Mesenchymal stem cell (in vitro differentiated cells and primary cell): ENCODE measurements at regions not wholly inside any gene's neighbourhood (a gene's known extent, or its start where the extent isn't known, plus 50 kb on each side); places are given as distances from the start of the nearest gene placed in this dataset.

Experiments
- DNase-seq: peaks from one replicate; pipeline ENCODE4 v3.0.0-alpha.2; 2013
- H2AFZ ChIP-seq: one replicate; pipeline ENCODE4 v1.6.1; 2013; ENCODE audit warnings: low read depth, mild to moderate bottlenecking, control low read depth, inconsistent platforms, low read length, moderate library complexity
- H2AK5ac ChIP-seq: 2 replicates; pipeline ENCODE4 v1.6.1; 2013; ENCODE audit warnings: low read length, moderate library complexity, mild to moderate bottlenecking, inconsistent platforms; ENCODE audit not compliant: severe bottlenecking
- H2BK120ac ChIP-seq: one replicate; pipeline ENCODE4 v1.6.1; 2013; ENCODE audit warnings: low read depth, mild to moderate bottlenecking, inconsistent platforms, low read length, moderate library complexity
- H2BK12ac ChIP-seq, 2 experiments: one replicate each; pipeline ENCODE4 v1.6.1; 2013; ENCODE audit warnings: inconsistent platforms in 2 of 2, low read length in 2 of 2, mild to moderate bottlenecking in 2 of 2, moderate library complexity in 2 of 2, control low read depth in 1 of 2
- H2BK15ac ChIP-seq: one replicate; pipeline ENCODE4 v1.6.1; 2013; ENCODE audit warnings: mild to moderate bottlenecking, low read depth, inconsistent platforms; ENCODE audit not compliant: poor library complexity, severe bottlenecking
- H2BK5ac ChIP-seq: 2 replicates; pipeline ENCODE4 v1.6.1; 2013; ENCODE audit warnings: low read depth, mild to moderate bottlenecking, low read length, control low read depth, inconsistent platforms; ENCODE audit not compliant: poor library complexity, severe bottlenecking
- H3K14ac ChIP-seq, 2 experiments: one replicate each; pipeline ENCODE4 v1.6.1; 2013; ENCODE audit warnings: inconsistent platforms in 2 of 2, low read length in 2 of 2, control low read depth in 1 of 2, mild to moderate bottlenecking in 1 of 2, moderate library complexity in 1 of 2
- H3K18ac ChIP-seq, 2 experiments: one replicate each; pipeline ENCODE4 v1.6.1; 2013; ENCODE audit warnings: inconsistent platforms in 2 of 2, low read length in 2 of 2, control low read depth in 1 of 2, low read depth in 1 of 2, mild to moderate bottlenecking in 1 of 2
- H3K23ac ChIP-seq, 2 experiments: one replicate each; pipeline ENCODE4 v1.6.1; 2013; ENCODE audit warnings: inconsistent platforms in 2 of 2, low read length in 2 of 2, mild to moderate bottlenecking in 2 of 2, moderate library complexity in 2 of 2, control low read depth in 1 of 2
- H3K27ac ChIP-seq: 2 replicates; pipeline ENCODE4 v1.5.1; 2013; ENCODE audit warnings: mild to moderate bottlenecking, moderate library complexity, low read length, control low read depth, inconsistent platforms; ENCODE audit not compliant: poor library complexity, severe bottlenecking
- H3K27me3 ChIP-seq, 2 experiments: 2 replicates each; pipeline versions ENCODE4 v1.6.1 to v1.7.0; 2013; ENCODE audit warnings: low read length in 2 of 2, mild to moderate bottlenecking in 2 of 2, moderate library complexity in 2 of 2, control low read depth in 1 of 2, inconsistent platforms in 1 of 2; ENCODE audit not compliant: control insufficient read depth in 1 of 2, insufficient read depth in 1 of 2
- H3K36me3 ChIP-seq, 2 experiments: 2 replicates each; pipeline versions ENCODE4 v1.6.1 to v1.7.0; 2013; ENCODE audit warnings: low read length in 2 of 2, control low read depth in 1 of 2, inconsistent platforms in 1 of 2, low read depth in 1 of 2, mild to moderate bottlenecking in 1 of 2; ENCODE audit not compliant: insufficient read depth in 2 of 2, control insufficient read depth in 1 of 2
- H3K4ac ChIP-seq, 2 experiments: one replicate each; pipeline ENCODE4 v1.6.1; 2013; ENCODE audit warnings: inconsistent platforms in 2 of 2, low read length in 2 of 2, mild to moderate bottlenecking in 2 of 2, moderate library complexity in 2 of 2, control low read depth in 1 of 2, low read depth in 1 of 2
- H3K4me1 ChIP-seq: 2 replicates; pipeline ENCODE4 v1.6.1; 2013; ENCODE audit warnings: low read depth, low read length, control low read depth; ENCODE audit not compliant: control insufficient read depth, insufficient read depth
- H3K4me2 ChIP-seq: 2 replicates; pipeline ENCODE4 v1.6.1; 2013; ENCODE audit warnings: low read length, mild to moderate bottlenecking, inconsistent platforms; ENCODE audit not compliant: poor library complexity, severe bottlenecking
- H3K4me3 ChIP-seq, 2 experiments: 2 replicates each; pipeline versions ENCODE4 v1.5.1 to v1.7.0; 2013; ENCODE audit warnings: low read length in 2 of 2, mild to moderate bottlenecking in 2 of 2, control low read depth in 1 of 2, low read depth in 1 of 2; ENCODE audit not compliant: insufficient read depth in 1 of 2
- H3K79me1 ChIP-seq: replicated peaks from 2 replicates; pipeline ENCODE4 v1.6.1; 2013; ENCODE audit warnings: mild to moderate bottlenecking, control low read depth, low read length, inconsistent platforms; ENCODE audit not compliant: poor library complexity, severe bottlenecking
- H3K9ac ChIP-seq: 2 replicates; pipeline ENCODE4 v1.7.0; 2013; ENCODE audit warnings: mild to moderate bottlenecking, low read length, moderate library complexity
- H3K9me3 ChIP-seq: 2 replicates; pipeline ENCODE4 v1.7.0; 2013; ENCODE audit warnings: mild to moderate bottlenecking, low read length; ENCODE audit not compliant: control insufficient read depth
- H4K8ac ChIP-seq: one replicate; pipeline ENCODE4 v1.6.1; 2013; ENCODE audit warnings: inconsistent platforms, mild to moderate bottlenecking, low read length, moderate library complexity
- H4K91ac ChIP-seq: one replicate; pipeline ENCODE4 v1.6.1; 2013; ENCODE audit warnings: mild to moderate bottlenecking, low read length, inconsistent platforms
- WGBS: methylation state at CpG from one replicate; pipeline ENCODE4 v1.1.7; 2013; ENCODE audit warnings: mixed read lengths; 5-methylcytosine and 5-hydroxymethylcytosine counted together

DNA sequence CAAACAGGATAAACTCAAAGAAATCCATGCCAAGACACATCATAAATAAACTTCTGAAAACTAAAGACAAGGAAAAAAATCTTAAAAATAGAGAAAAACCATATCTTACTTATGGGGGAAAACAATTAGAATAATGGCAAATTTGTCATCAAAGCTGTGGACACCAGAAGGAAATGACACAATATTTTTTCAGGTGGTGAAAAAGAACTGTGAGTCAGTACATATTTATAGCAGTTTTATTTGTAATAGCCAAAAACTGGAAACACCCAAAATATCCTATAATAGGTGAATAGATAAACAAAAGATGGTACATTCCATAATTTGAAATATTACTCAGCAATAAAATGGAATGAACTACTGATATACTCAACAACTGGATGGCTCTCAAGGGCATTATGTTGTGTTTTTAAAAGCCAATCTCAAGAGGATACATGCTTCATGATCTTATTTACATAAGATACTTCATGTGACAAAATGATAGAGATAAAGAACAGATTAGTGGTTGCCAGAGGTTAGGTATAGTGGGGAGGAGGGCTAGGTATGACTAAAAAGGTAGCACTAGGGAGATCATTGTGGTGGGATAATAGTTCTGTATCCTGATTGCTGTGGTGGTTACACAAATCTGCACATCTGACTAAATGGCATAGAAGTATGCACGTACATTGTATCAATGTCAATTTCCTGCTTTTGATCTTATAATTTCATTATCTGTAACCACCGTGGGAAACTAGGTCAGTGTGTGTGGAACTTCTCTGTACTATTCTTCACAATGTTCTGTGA, 191.9 kb downstream of the PPP1R2C start:
- Histone ChIP-seq H2BK120ac (no peak overlapping the region), H4K8ac (no peak overlapping the region), H3K4me2 (no peak overlapping the region), H3K27ac (no peak overlapping the region), H3K4me3 (no peak overlapping the region), H3K14ac (no peak overlapping the region), H3K79me1 (no peaks in the 10 kb centered on the region), H3K4ac (no peak overlapping the region), H3K9ac (no peak overlapping the region), H3K36me3 (no peaks in the 10 kb centered on the region), H3K23ac (no peak overlapping the region), H2AFZ (no peak overlapping the region), H2BK12ac (no peak overlapping the region), H3K9me3 (no peaks in the 10 kb centered on the region), H3K27me3 (no peaks in the 10 kb centered on the region), H2BK15ac (no peak overlapping the region), H2AK5ac (no peak overlapping the region), H4K91ac (no peak overlapping the region), H3K18ac (no peak overlapping the region), H2BK5ac (no peak overlapping the region), H3K4me1 (no peaks in the 10 kb centered on the region)
- WGBS = no CpG with 5 or more reads among the region's 2 CpGs
- no peak for DNase-seq

DNA sequence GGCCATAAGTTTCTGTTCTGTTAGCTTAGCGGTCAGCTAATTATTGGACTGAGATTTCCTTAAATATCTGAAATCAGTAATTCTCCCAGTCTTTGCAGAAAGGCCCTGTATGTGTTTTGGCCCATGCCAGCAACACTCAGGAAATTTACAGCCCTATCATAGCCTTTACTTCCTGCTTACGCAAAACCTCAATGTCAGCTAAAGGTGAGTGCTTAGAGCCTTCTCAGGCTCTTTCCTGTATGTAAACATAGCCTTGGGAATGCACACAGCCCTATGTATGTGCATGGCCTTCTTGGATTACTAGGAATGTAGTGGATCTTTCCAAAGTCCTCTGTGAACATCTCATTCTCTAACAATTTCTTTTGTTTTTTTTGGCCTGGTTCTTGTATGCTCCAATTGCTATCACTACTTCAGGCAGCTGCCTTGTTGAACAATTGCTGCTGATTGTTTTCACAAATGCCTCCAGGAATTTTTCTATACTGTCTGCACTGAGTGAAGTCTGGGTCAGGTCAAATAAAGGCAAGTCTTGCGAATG, 200.0 kb downstream of the PPP1R2C start:
- no peak overlapping the region for H3K14ac ChIP-seq
- no peak overlapping the region for H2BK120ac ChIP-seq
- no peak overlapping the region for H3K27ac ChIP-seq
- no peak overlapping the region for H2BK15ac ChIP-seq
- WGBS = 58% methylated on average over 2 of the region's 3 CpGs
- H4K8ac ChIP-seq = no peak overlapping the region
- no peaks in the 10 kb centered on the region for H3K36me3 ChIP-seq
- no peak for DNase-seq
- H3K9me3 ChIP-seq = no peaks in the 10 kb centered on the region
- H2AK5ac ChIP-seq = no peak overlapping the region
- H3K4me1 ChIP-seq = no peaks in the 10 kb centered on the region
- no peak overlapping the region for H3K4ac ChIP-seq
- H3K18ac ChIP-seq = no peak overlapping the region
- H3K79me1 ChIP-seq = no peaks in the 10 kb centered on the region
- no peaks in the 10 kb centered on the region for H3K27me3 ChIP-seq
- H3K23ac ChIP-seq = no peak overlapping the region
- H2BK12ac ChIP-seq = no peak overlapping the region
- H3K4me3 ChIP-seq = no peak overlapping the region
- no peak overlapping the region for H4K91ac ChIP-seq
- H3K9ac ChIP-seq = no peak overlapping the region
- H2AFZ ChIP-seq = no peak overlapping the region
- no peak overlapping the region for H2BK5ac ChIP-seq
- H3K4me2 ChIP-seq = no peak overlapping the region

DNA sequence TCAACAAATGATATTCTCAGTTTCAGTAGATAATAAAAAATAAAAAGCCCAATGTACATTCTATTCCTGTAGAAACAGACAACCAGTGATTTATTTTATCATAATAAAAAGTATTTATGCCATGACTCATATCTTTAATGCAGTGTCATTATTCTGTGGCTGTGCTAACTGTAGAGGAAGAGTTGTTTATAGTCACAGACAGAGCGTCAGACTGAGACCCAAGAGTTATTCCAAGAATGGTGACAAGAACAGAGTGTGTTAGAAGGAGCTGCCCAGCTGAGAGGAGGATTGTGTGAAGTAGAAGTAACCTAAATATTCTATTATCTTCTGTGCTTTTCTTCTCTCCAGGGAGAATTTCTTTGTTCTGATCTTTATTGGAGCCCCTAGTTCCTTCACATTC, 210.7 kb downstream of the PPP1R2C start:
- H2AFZ ChIP-seq = no peak overlapping the region
- no peaks in the 10 kb centered on the region for H3K9me3 ChIP-seq
- H3K4me1 ChIP-seq = no peaks in the 10 kb centered on the region
- H2BK12ac ChIP-seq = no peak overlapping the region
- no peak overlapping the region for H3K4me3 ChIP-seq
- peak; percentile 3 for DNase-seq
- no peak overlapping the region for H2AK5ac ChIP-seq
- no peak overlapping the region for H3K27ac ChIP-seq
- no peak overlapping the region for H2BK120ac ChIP-seq
- no peak overlapping the region for H4K8ac ChIP-seq
- WGBS = 14% methylated on average over 1 of the region's 1 CpG
- no peak overlapping the region for H3K4ac ChIP-seq
- H3K9ac ChIP-seq = no peak overlapping the region
- no peak overlapping the region for H3K18ac ChIP-seq
- no peak overlapping the region for H3K14ac ChIP-seq
- no peaks in the 10 kb centered on the region for H3K79me1 ChIP-seq
- no peaks in the 10 kb centered on the region for H3K27me3 ChIP-seq
- H2BK5ac ChIP-seq = no peak overlapping the region
- no peak overlapping the region for H4K91ac ChIP-seq
- H3K36me3 ChIP-seq = no peaks in the 10 kb centered on the region
- no peak overlapping the region for H2BK15ac ChIP-seq
- no peak overlapping the region for H3K4me2 ChIP-seq
- H3K23ac ChIP-seq = no peak overlapping the region

DNA sequence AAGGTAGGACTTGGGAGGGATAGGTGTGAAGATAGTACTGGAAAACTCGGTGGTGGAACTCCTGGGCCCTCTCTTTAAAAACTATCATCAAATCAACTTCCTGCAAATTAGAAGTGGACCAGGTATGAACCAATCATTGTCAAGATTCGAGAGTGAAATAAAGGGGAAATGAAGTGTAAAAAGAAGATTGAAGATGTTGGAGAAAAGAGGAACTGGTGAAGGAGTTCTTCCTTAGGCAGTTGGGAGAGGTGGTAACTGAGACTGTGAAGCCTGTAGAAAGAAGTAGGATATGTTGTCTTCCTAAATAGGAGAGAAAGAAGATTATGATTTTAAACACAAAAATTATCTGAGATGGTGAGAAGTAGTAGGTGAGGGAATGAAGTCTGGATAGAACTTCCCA, 212.2 kb downstream of the PPP1R2C start:
- Histone ChIP-seq H3K23ac (no peak overlapping the region), H3K4ac (no peak overlapping the region), H3K36me3 (no peaks in the 10 kb centered on the region), H3K9me3 (no peaks in the 10 kb centered on the region), H3K4me1 (no peaks in the 10 kb centered on the region), H2BK12ac (no peak overlapping the region), H4K8ac (no peak overlapping the region), H4K91ac (no peak overlapping the region), H2BK120ac (no peak overlapping the region), H3K79me1 (no peaks in the 10 kb centered on the region), H3K4me2 (no peak overlapping the region), H2AK5ac (no peak overlapping the region), H3K9ac (no peak overlapping the region), H2AFZ (no peak overlapping the region), H3K14ac (no peak overlapping the region), H3K27ac (no peak overlapping the region), H3K4me3 (no peak overlapping the region), H3K18ac (no peak overlapping the region), H2BK15ac (no peak overlapping the region), H3K27me3 (no peaks in the 10 kb centered on the region), H2BK5ac (no peak overlapping the region)
- no peak for DNase-seq
- WGBS = 32% methylated on average over 1 of the region's 2 CpGs
